DND-41 (cell line): ENCODE measurements at regions not wholly inside any gene's neighbourhood (a gene's known extent, or its start where the extent isn't known, plus 50 kb on each side); places are given as distances from the start of the nearest gene placed in this dataset.

Source experiments
- ATAC-seq: fragments of 200-7000 bp; cut with Tn5 transposase; 3 replicates; pipeline ENCODE4 v1.9.1; 2021; ENCODE audit warnings: low read depth; ENCODE audit not compliant: insufficient read depth
- DNase-seq: peaks from one replicate; pipeline ENCODE4 v3.0.0-alpha.2; 2020
- H2AFZ ChIP-seq: 2 replicates; pipeline ENCODE4 v1.6.0; 2012; ENCODE audit warnings: low read depth, low read length
- H3K27ac ChIP-seq: 2 replicates; pipeline ENCODE4 v1.5.1; 2012; ENCODE audit warnings: low read length, inconsistent platforms
- H3K27me3 ChIP-seq: fragments of 200-600 bp; sonication (generic); 2 replicates; pipeline ENCODE4 v1.6.0; 2012; ENCODE audit warnings: low read length, mild to moderate bottlenecking, inconsistent platforms; ENCODE audit not compliant: insufficient read depth, poor library complexity
- H3K36me3 ChIP-seq: 2 replicates; pipeline ENCODE4 v1.5.1; 2012; ENCODE audit warnings: low read length, inconsistent platforms; ENCODE audit not compliant: insufficient read depth
- H3K4me1 ChIP-seq: 2 replicates; pipeline ENCODE4 v1.5.1; 2012; ENCODE audit warnings: mild to moderate bottlenecking, low read length; ENCODE audit not compliant: insufficient read depth
- H3K4me2 ChIP-seq: 2 replicates; pipeline ENCODE4 v1.6.0; 2012; ENCODE audit warnings: mild to moderate bottlenecking, moderate library complexity, low read length, inconsistent platforms; ENCODE audit not compliant: insufficient read depth
- H3K4me3 ChIP-seq, 2 experiments: fragments of 200-600 bp in 1 of 2; shearing (Covaris generic) in 1 of 2; 2 replicates each; pipeline ENCODE4 v1.5.1; 2012 to 2016; ENCODE audit warnings: inconsistent platforms in 2 of 2, low read length in 2 of 2, mild to moderate bottlenecking in 2 of 2, low read depth in 1 of 2, moderate library complexity in 1 of 2
- H3K79me2 ChIP-seq: 2 replicates; pipeline ENCODE4 v1.6.0; 2012; ENCODE audit warnings: low read length, inconsistent platforms; ENCODE audit not compliant: insufficient read depth
- H3K9ac ChIP-seq: 2 replicates; pipeline ENCODE4 v1.6.0; 2012; ENCODE audit warnings: low read depth, mild to moderate bottlenecking, inconsistent platforms, low read length, moderate library complexity
- H3K9me3 ChIP-seq: 2 replicates; pipeline ENCODE4 v1.5.1; 2012; ENCODE audit warnings: low read length, moderate library complexity, mild to moderate bottlenecking, inconsistent platforms; ENCODE audit not compliant: insufficient read depth, severe bottlenecking
- H4K20me1 ChIP-seq: 2 replicates; pipeline ENCODE4 v1.6.0; 2012; ENCODE audit warnings: low read length; ENCODE audit not compliant: insufficient read depth
- EZH2 ChIP-seq: IDR thresholded peaks from 3 replicates; pipeline ENCODE4 v1.6.1; 2012; ENCODE audit warnings: borderline replicate concordance, low read depth, mild to moderate bottlenecking, moderate library complexity, low read length, inconsistent platforms; ENCODE audit not compliant: severe bottlenecking
- TF ChIP-seq, protein P1 (sequence below): IDR thresholded peaks from 2 replicates; pipeline ENCODE4 v1.5.1; 2012; ENCODE audit warnings: borderline replicate concordance, low read length, moderate library complexity, mild to moderate bottlenecking; ENCODE audit not compliant: poor library complexity, severe bottlenecking; ENCODE audit errors: extremely low read depth

DNA sequence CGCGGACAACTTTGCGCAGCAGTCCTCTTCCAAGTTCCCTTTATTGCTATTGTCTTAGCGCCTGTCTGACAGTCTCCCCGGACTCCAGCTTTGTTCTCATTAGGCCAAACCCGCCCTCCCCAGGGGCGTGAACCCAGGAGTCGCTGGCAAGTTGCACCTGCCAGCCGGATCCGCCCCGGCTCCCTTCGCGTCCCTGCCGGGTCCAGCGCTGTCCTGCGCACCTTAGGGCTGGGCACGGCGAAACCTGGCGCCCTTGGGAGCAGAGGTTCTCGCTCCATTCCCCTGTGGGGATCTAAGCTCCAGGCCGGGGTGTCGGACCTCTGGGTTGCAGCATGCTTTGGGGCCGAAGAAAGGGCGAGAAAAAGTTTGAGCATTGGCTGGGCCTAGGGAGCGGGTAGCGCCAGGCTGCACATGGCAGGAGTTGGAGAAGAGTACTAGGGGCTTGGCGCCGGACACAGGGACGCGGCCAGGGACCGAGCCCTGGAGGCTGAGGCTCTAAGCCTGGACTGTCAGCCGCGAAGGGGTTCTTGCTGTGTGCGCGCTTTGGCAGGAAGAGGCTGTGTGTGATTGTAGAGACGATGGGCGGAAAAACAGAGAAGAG is 335.1 kb upstream of the THRB start:
- Histone ChIP-seq H3K27me3 (no peaks in the 10 kb centered on the region), H2AFZ (no peak overlapping the region), H3K9me3 (no peaks in the 10 kb centered on the region), H3K27ac (no peak overlapping the region), H3K36me3 (no peaks in the 10 kb centered on the region), H3K4me2 (no peak overlapping the region), H3K4me3 (no peak overlapping the region), H3K79me2 (no peaks in the 10 kb centered on the region), H3K9ac (no peak overlapping the region), H3K4me1 (no peaks in the 10 kb centered on the region), H4K20me1 (no peaks in the 10 kb centered on the region)
- no peak for ATAC-seq
- DNase-seq: no peak
- no peak for TF ChIP-seq EZH2
- TF ChIP-seq, protein P1, sequence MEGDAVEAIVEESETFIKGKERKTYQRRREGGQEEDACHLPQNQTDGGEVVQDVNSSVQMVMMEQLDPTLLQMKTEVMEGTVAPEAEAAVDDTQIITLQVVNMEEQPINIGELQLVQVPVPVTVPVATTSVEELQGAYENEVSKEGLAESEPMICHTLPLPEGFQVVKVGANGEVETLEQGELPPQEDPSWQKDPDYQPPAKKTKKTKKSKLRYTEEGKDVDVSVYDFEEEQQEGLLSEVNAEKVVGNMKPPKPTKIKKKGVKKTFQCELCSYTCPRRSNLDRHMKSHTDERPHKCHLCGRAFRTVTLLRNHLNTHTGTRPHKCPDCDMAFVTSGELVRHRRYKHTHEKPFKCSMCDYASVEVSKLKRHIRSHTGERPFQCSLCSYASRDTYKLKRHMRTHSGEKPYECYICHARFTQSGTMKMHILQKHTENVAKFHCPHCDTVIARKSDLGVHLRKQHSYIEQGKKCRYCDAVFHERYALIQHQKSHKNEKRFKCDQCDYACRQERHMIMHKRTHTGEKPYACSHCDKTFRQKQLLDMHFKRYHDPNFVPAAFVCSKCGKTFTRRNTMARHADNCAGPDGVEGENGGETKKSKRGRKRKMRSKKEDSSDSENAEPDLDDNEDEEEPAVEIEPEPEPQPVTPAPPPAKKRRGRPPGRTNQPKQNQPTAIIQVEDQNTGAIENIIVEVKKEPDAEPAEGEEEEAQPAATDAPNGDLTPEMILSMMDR: no peak

GRCh38 chr3:24830230-24831152 is 335.8 kb upstream of the THRB start:
- H3K27me3 ChIP-seq: no peaks in the 10 kb centered on the region
- H3K79me2 ChIP-seq: no peaks in the 10 kb centered on the region
- DNase-seq (no peak), ATAC-seq (no peak)
- H3K36me3 ChIP-seq: no peaks in the 10 kb centered on the region
- no peaks in the 10 kb centered on the region for H3K4me1 ChIP-seq
- no peaks in the 10 kb centered on the region for H3K9me3 ChIP-seq
- TF ChIP-seq, protein P1: no peak
- no peak for TF ChIP-seq EZH2
- no peak overlapping the region for H3K4me2 ChIP-seq
- no peak overlapping the region for H2AFZ ChIP-seq
- H3K9ac ChIP-seq: no peak overlapping the region
- no peak overlapping the region for H3K27ac ChIP-seq
- H3K4me3 ChIP-seq: no peak overlapping the region
- no peaks in the 10 kb centered on the region for H4K20me1 ChIP-seq

DNA sequence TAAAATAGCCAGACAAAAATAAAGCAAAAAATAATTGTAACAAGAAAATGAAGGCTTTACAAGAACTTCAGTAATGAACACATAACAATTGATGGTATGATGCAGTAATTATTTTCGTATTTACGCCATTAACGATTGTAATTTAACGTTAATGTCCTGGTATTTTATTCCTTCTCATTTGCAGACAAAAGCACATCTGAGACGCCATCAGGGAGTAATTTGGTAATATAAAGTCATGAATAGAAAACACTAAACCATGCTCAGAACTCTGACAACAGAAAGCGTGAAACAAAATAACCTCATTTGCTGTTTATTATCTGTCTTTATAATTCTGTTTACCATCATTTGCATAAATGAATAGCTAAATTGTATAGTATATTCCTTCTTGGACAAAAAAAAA is 336.6 kb upstream of the THRB start:
- H3K9ac ChIP-seq: no peak overlapping the region
- no peaks in the 10 kb centered on the region for H3K27me3 ChIP-seq
- TF ChIP-seq, protein P1: no peak
- TF ChIP-seq EZH2: no peak
- no peak overlapping the region for H2AFZ ChIP-seq
- no peaks in the 10 kb centered on the region for H3K4me1 ChIP-seq
- H3K4me2 ChIP-seq: no peak overlapping the region
- H3K4me3 ChIP-seq: no peak overlapping the region
- H4K20me1 ChIP-seq: no peaks in the 10 kb centered on the region
- no peaks in the 10 kb centered on the region for H3K9me3 ChIP-seq
- ATAC-seq (no peak), DNase-seq (no peak)
- H3K36me3 ChIP-seq: no peaks in the 10 kb centered on the region
- no peaks in the 10 kb centered on the region for H3K79me2 ChIP-seq
- no peak overlapping the region for H3K27ac ChIP-seq
